Stimulated activated CD4-positive, alpha-beta T cell treated with anti-CD3 and anti-CD28 coated beads, Interleukin-2, amount 100 ng/mL, for 48 hours (primary cell): ENCODE measurements at regions not wholly inside any gene's neighbourhood (a gene's known extent, or its start where the extent isn't known, plus 50 kb on each side); places are given as distances from the start of the nearest gene placed in this dataset.

Experiments
- DNase-seq, 2 donors: peaks; one replicate each; pipeline ENCODE4 v3.0.0-alpha.2; 2020

- DNase-seq = no peak
Observed at GRCh38 chr15:37880009-37880834, 54.2 kb upstream of the TMCO5A start.

- DNase-seq = no peak
Observed at GRCh38 chr15:37880835-37881153, 53.6 kb upstream of the TMCO5A start.

GRCh38 chr15:37881237-37882013 is 53.0 kb upstream of the TMCO5A start:
- no peak for DNase-seq

- no peak for DNase-seq
Observed at GRCh38 chr15:37882640-37883039, 51.8 kb upstream of the TMCO5A start.
